PFSK-1 (cell line): ENCODE measurements at regions not wholly inside any gene's neighbourhood (a gene's known extent, or its start where the extent isn't known, plus 50 kb on each side); places are given as distances from the start of the nearest gene placed in this dataset.

Experiments used
- FOXP2 ChIP-seq: optimal IDR thresholded peaks from 2 replicates; pipeline ENCODE3; 2011; ENCODE audit warnings: borderline replicate concordance, control low read depth, inconsistent platforms; ENCODE audit not compliant: insufficient read depth; ENCODE audit errors: extremely low read length, extremely low read depth
- POLR2AphosphoS5 ChIP-seq: IDR thresholded peaks from 2 replicates; pipeline ENCODE4 v1.6.1; 2012; ENCODE audit warnings: low read depth, mild to moderate bottlenecking, control low read depth, low read length, moderate library complexity
- REST ChIP-seq, 2 experiments: IDR thresholded peaks; 2 replicates each; pipeline versions ENCODE4 v1.6.1 to v1.8.0; 2011 to 2012; ENCODE audit warnings: low read depth in 2 of 2, low read length in 2 of 2, control low read depth in 1 of 2, inconsistent platforms in 1 of 2, mild to moderate bottlenecking in 1 of 2, moderate library complexity in 1 of 2; ENCODE audit not compliant: insufficient read depth in 1 of 2
- SIN3A ChIP-seq: IDR thresholded peaks from 2 replicates; pipeline ENCODE4 v1.6.1; 2012; ENCODE audit warnings: mild to moderate bottlenecking, low read length, moderate library complexity, borderline replicate concordance; ENCODE audit not compliant: insufficient read depth
- TAF1 ChIP-seq: IDR thresholded peaks from 2 replicates; pipeline ENCODE4 v1.6.1; 2012; ENCODE audit warnings: low read length, control low read depth, borderline replicate concordance; ENCODE audit not compliant: insufficient read depth

- TF ChIP-seq TAF1 (no peak), REST (IDR thresholded peaks at IDR 0.05; ENCODE audit: insufficient read depth in 1 of 2, low read depth in 2 of 2, low read length in 2 of 2) (no peak), SIN3A (no peak), POLR2AphosphoS5 (no peak)
Measured at GRCh38 chr5:82971901-82972300, 105.3 kb downstream of the TMEM167A start.

GRCh38 chr5:82967072-82967471 lies 110.1 kb downstream of the TMEM167A start:
- TF ChIP-seq SIN3A (no peak), TAF1 (no peak), POLR2AphosphoS5 (no peak), FOXP2 (no peak)

- TF ChIP-seq FOXP2 (no peak), POLR2AphosphoS5 (no peak), REST (IDR thresholded peaks at IDR 0.05; ENCODE audit: insufficient read depth in 1 of 2, low read depth in 2 of 2, low read length in 2 of 2) (no peak), TAF1 (no peak), SIN3A (no peak)
Measured at GRCh38 chr5:82959466-82959865, 117.7 kb downstream of the TMEM167A start.

- TF ChIP-seq TAF1 (no peak), REST (IDR thresholded peaks at IDR 0.05; ENCODE audit: insufficient read depth in 1 of 2, low read depth in 2 of 2, low read length in 2 of 2) (no peak), POLR2AphosphoS5 (no peak), SIN3A (no peak), FOXP2 (no peak)
Measured at GRCh38 chr5:82956600-82956999, 120.6 kb downstream of the TMEM167A start.

GRCh38 chr5:82952326-82952725 lies 124.9 kb downstream of the TMEM167A start:
- TF ChIP-seq TAF1 (no peak), REST (IDR thresholded peaks at IDR 0.05; ENCODE audit: insufficient read depth in 1 of 2, low read depth in 2 of 2, low read length in 2 of 2) (no peak), POLR2AphosphoS5 (no peak)
